Activated CD8-positive, alpha-beta memory T cell treated with anti-CD3 and anti-CD28 coated beads, Interleukin-2, amount 10 ng/mL, durations not matched to agents 7 days and 5 days (primary cell): ENCODE measurements at regions not wholly inside any gene's neighbourhood (a gene's known extent, or its start where the extent isn't known, plus 50 kb on each side); places are given as distances from the start of the nearest gene placed in this dataset.

Experiments
- ATAC-seq: fragments of 150-1000 bp; cut with Tn5 transposase; one replicate; pipeline ENCODE4 v1.10.0; 2021; ENCODE audit warnings: moderate library complexity
- CTCF ChIA-PET: fragments of 350-600 bp; sonication (Branson Sonifier 250); formaldehyde crosslinking; loops from one replicate; lab custom pipeline; 2021; ENCODE audit warnings: antibody characterized with exemption; lab: Charles Lee
- DNase-seq: peaks from one replicate; pipeline ENCODE4 v3.0.0-alpha.2; 2020
- H3K27ac Mint-ChIP-seq: one replicate; pipeline ENCODE4 v1.8.0; 2021; ENCODE audit warnings: mild to moderate bottlenecking, mixed read lengths
- H3K27me3 Mint-ChIP-seq: one replicate; pipeline ENCODE4 v1.8.0; 2021; ENCODE audit warnings: mixed read lengths
- H3K36me3 Mint-ChIP-seq: one replicate; pipeline ENCODE4 v1.8.0; 2021; ENCODE audit warnings: mild to moderate bottlenecking, mixed read lengths
- H3K4me1 Mint-ChIP-seq: one replicate; pipeline ENCODE4 v1.8.0; 2021; ENCODE audit warnings: mixed read lengths
- H3K4me3 Mint-ChIP-seq: one replicate; pipeline ENCODE4 v1.8.0; 2021; ENCODE audit warnings: mild to moderate bottlenecking, moderate library complexity, mixed read lengths
- H3K9me3 Mint-ChIP-seq: one replicate; pipeline ENCODE4 v1.8.0; 2022; ENCODE audit warnings: low read depth, mixed read lengths

DNA sequence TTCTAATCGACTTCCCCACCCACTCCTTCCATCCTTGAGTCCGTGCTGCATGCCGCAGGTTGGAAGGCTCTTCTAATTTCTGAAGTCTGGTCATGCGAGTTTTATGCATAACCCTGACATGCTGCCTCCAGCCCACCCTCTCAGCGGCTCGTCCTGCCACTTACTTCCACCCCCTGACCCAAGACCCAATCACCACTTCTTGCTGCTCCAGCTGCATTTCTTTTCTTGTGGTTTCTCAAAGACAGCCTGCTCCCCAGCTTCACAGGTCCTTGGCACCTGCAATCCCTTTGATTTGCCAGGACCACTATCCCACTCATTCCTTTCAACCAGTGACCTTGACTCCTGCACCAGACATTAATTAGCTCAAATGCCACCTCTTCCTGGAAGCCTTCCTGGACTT is 486.7 kb downstream of the VRK1 start:
- Mint-ChIP-seq H3K4me1 (no peaks in the 10 kb centered on the region), H3K36me3 (peaks cover 3% of the 10 kb centered on the region), H3K9me3 (no peaks in the 10 kb centered on the region), H3K4me3 (no peak overlapping the region), H3K27me3 (peaks cover 31% of the 10 kb centered on the region), H3K27ac (no peak overlapping the region)
- DNase-seq (no peak), ATAC-seq (no peak)
- CTCF ChIA-PET, result no interaction called here

DNA sequence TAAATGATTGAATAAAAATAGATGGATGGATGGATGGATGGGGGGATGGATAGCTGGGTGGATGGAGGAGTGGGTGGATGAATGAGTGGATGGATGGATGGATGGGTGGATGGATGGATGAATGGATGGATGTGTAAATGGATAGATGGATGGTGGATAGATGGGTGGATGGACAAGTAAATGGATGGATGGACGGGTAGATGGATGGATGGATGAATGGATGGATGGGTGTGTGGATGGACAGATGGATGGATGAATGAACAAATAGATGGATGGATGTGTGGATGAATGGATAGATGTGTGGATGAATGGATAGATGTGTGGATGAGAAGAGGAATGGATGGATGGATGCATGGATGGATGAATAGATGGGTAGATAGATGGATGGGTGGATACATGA is 490.8 kb downstream of the VRK1 start:
- Mint-ChIP-seq H3K4me1 (peaks cover 18% of the 10 kb centered on the region), H3K4me3 (no peak overlapping the region), H3K9me3 (no peaks in the 10 kb centered on the region), H3K27me3 (peaks cover 61% of the 10 kb centered on the region), H3K36me3 (peaks cover 3% of the 10 kb centered on the region), H3K27ac (no peak overlapping the region)
- ATAC-seq (no peak), DNase-seq (no peak)
- CTCF ChIA-PET, result no interaction called here

DNA sequence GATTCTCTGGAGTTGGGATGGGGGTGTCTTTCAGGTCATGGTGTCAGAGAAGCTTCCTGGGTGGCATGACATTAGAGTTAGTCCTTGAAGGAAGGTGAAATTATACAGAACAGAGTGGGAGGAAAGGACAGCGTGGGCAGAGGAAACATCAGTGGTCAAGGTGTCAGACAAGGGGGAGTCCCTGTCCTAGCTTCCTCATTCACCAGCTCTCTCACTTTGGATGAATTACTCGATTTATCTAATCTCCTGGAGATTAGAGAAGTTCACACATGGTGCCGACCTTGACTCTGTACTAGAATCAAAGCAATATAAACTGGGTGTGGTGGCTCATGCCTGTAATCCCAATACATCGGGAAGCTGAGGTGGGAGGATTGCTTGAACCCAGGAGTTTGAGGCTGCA is 492.9 kb downstream of the VRK1 start:
- CTCF ChIA-PET, result interaction anchor here (0.5 to 0.8 kb wide), 2 partner anchors 13 to 177 kb away, joined by 3 read pairs; no protein-coding TSS in a partner anchor

DNA sequence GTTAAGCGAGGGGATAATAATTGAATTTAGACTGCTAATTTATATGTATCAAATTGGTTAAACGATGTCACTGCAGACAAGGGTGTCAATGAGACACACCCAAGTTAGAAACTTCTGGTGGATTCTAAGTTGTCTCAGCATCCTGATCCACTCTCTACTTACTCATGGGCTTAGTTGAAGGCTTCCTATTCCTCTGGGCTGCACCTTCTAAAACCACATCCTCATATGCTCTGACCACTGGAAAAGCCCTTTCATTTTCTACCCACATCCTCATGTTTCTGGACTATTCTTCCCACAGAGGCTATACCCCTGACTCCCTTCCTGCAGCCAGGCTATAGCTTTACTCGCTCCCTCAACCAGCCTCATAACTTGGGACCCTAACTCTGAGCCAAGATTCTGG is 493.8 kb downstream of the VRK1 start:
- H3K36me3 Mint-ChIP-seq, result peaks cover 3% of the 10 kb centered on the region
- peaks cover 81% of the 10 kb centered on the region for H3K27me3 Mint-ChIP-seq
- peaks cover 18% of the 10 kb centered on the region for H3K4me1 Mint-ChIP-seq
- no peak overlapping the region for H3K27ac Mint-ChIP-seq
- peak; percentile 53 for ATAC-seq
- CTCF ChIA-PET, result no interaction called here
- no peak overlapping the region for H3K4me3 Mint-ChIP-seq
- no peaks in the 10 kb centered on the region for H3K9me3 Mint-ChIP-seq
- peak; percentile 42 for DNase-seq

More for the DNA sequence above, 492.9 kb downstream of the VRK1 start:
- no peak overlapping the region for H3K4me3 Mint-ChIP-seq
- no peak for ATAC-seq
- peaks cover 18% of the 10 kb centered on the region for H3K4me1 Mint-ChIP-seq
- peaks cover 78% of the 10 kb centered on the region for H3K27me3 Mint-ChIP-seq
- H3K36me3 Mint-ChIP-seq, result peaks cover 3% of the 10 kb centered on the region
- no peaks in the 10 kb centered on the region for H3K9me3 Mint-ChIP-seq
- no peak for DNase-seq
- no peak overlapping the region for H3K27ac Mint-ChIP-seq

DNA sequence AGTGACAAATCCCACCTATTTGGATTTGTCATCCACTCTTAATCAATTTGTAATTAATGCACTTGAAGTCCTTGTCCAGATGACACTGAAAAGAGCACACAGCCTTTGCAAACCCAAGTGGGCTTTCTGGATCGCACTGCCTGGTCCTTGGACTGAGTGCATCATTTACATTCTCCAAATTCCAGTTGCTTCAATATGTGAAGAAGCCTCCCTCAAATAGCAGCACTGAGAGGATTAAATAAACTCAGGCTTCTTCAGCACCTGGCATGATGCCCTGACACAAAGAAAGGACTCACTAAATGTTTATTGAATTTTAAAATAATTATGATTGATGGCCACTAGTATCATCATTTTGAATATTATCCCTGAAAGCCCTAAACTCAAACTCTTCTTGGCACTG is 496.5 kb downstream of the VRK1 start:
- H3K4me3 Mint-ChIP-seq, result no peak overlapping the region
- no peaks in the 10 kb centered on the region for H3K36me3 Mint-ChIP-seq
- ATAC-seq, result no peak
- CTCF ChIA-PET, result interaction anchor here (0.8 kb wide), 1 partner anchor 9 kb away, joined by 3 read pairs; no protein-coding TSS in a partner anchor
- H3K9me3 Mint-ChIP-seq, result no peaks in the 10 kb centered on the region
- peaks cover 75% of the 10 kb centered on the region for H3K27me3 Mint-ChIP-seq
- H3K27ac Mint-ChIP-seq, result no peak overlapping the region
- DNase-seq, result no peak
- peaks cover 20% of the 10 kb centered on the region for H3K4me1 Mint-ChIP-seq

DNA sequence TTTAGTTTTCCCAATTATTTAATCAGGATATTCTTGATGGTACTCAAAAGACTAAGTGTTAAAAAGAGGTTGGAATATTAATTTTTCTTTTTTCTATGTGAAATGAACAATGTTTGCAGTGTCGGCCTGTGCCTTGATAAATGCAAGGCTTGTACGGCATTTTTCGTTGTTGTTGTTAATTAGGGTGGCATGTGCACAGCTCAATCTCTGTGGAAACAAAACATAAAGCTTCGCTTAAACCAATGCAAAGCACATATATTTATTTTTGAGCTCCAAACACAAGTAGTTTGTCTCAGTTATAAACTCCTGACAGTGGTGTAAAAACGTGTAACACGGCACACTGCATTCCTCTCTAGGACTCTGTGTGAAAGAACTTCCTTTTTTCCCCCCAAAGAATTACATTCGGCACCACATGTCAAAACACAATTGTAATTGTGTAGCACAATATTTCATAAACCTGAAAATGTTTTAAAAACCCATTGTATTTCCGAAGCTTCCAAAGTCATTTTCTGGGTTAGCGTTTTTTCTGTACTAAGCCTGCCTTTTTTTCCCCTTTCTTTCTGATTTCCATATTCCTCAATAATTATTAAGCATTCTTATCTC is 498.0 kb downstream of the VRK1 start:
- Mint-ChIP-seq H3K4me1 (peaks cover 19% of the 10 kb centered on the region), H3K27ac (no peak overlapping the region), H3K4me3 (no peak overlapping the region), H3K9me3 (no peaks in the 10 kb centered on the region), H3K27me3 (peaks cover 66% of the 10 kb centered on the region), H3K36me3 (no peaks in the 10 kb centered on the region)
- DNase-seq (no peak), ATAC-seq (no peak)
- CTCF ChIA-PET, result no interaction called here

DNA sequence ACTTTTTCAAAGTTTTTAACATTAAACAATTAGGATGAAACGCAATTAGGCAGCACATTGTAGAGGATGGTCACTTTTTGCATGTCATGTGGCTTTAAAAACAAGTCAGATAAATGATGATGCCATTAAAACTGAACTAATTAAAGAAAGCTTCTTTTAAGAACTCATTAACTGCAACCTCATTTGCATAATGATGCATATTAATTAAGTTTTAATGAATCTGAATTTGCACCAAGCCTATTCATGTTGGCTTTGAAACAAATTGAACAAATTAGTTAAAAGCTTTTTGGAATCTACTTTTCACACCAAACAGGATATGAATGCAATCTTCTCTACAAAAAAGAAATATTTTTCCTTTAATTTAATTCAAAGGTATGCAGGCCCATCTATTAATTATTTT is 499.0 kb downstream of the VRK1 start:
- DNase-seq (no peak), ATAC-seq (no peak)
- Mint-ChIP-seq H3K9me3 (no peaks in the 10 kb centered on the region), H3K4me1 (peaks cover 9% of the 10 kb centered on the region), H3K4me3 (no peak overlapping the region), H3K27me3 (peaks cover 65% of the 10 kb centered on the region), H3K27ac (no peak overlapping the region), H3K36me3 (no peaks in the 10 kb centered on the region)
- CTCF ChIA-PET, result no interaction called here

DNA sequence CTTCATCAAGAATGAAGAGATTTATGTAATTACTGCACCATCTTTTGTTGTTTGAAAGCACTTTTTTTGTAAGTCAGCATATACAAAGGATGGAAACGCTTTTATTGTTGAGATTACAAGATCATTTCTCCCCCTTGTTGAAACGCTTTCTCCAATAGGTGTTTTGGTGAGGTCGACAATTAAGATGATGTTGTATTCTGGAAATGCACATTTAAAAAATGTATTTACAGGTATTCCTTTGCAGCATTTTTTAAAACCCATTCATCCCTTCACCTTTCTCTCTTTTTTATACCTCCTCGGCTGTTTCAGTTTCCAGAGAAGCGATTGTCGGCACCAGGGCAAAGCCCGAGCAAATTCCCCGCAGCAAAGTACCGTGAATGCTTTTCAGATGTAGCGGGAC is 499.9 kb downstream of the VRK1 start:
- ATAC-seq (no peak), DNase-seq (no peak)
- Mint-ChIP-seq H3K9me3 (no peaks in the 10 kb centered on the region), H3K27me3 (peaks cover 58% of the 10 kb centered on the region), H3K36me3 (no peaks in the 10 kb centered on the region), H3K4me1 (peaks cover 8% of the 10 kb centered on the region), H3K27ac (no peak overlapping the region), H3K4me3 (no peak overlapping the region)
- CTCF ChIA-PET, result interaction anchor here (0.7 kb wide), 1 partner anchor 1444 kb away, joined by 3 read pairs; no protein-coding TSS in a partner anchor

DNA sequence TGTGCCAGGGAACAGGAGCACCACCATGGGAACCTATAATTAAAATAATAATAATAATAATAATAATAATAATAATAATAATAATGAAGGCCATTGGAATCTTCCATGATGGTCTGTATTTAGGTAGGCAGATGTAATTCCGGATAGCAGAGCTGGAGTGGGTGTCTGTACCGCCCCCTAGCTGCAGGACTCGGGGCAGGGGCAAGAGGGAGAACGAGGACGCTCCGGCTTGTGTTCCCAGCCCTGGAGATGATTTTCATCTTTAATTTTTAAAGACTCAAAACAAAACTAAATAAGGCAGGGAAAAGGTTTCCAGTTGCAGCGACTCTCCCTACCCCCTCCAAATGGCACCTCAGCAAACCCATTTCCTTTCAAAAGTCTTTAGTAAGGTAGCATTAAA is 501.1 kb downstream of the VRK1 start:
- DNase-seq (no peak), ATAC-seq (no peak)
- Mint-ChIP-seq H3K27ac (no peak overlapping the region), H3K4me3 (no peak overlapping the region), H3K9me3 (no peaks in the 10 kb centered on the region), H3K36me3 (no peaks in the 10 kb centered on the region), H3K27me3 (peaks cover 46% of the 10 kb centered on the region), H3K4me1 (peaks cover 8% of the 10 kb centered on the region)
- CTCF ChIA-PET, result no interaction called here

DNA sequence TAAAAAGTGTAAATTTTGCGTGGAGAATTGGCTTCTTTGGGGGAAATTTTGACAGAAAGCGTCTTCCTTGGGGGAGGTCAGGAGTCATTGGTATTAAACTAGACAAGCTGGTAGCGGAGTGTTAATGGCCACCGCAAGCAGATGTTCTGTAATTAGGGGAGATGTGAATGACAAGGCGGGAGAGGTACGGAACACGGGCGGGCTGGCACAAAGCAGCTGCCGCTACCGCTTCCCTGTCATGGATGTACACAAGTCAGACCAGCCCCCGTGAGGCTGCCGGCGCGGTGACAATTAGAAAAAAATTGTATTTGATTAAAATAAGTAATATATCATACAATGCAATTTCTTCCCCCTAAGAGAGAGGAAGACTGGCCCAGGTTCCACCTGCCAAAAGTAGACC is 501.6 kb downstream of the VRK1 start:
- H3K4me3 Mint-ChIP-seq, result no peak overlapping the region
- peaks cover 42% of the 10 kb centered on the region for H3K27me3 Mint-ChIP-seq
- ATAC-seq (no peak), DNase-seq (no peak)
- peaks cover 8% of the 10 kb centered on the region for H3K4me1 Mint-ChIP-seq
- CTCF ChIA-PET, result no interaction called here
- H3K27ac Mint-ChIP-seq, result no peak overlapping the region
- H3K36me3 Mint-ChIP-seq, result no peaks in the 10 kb centered on the region
- H3K9me3 Mint-ChIP-seq, result no peaks in the 10 kb centered on the region

DNA sequence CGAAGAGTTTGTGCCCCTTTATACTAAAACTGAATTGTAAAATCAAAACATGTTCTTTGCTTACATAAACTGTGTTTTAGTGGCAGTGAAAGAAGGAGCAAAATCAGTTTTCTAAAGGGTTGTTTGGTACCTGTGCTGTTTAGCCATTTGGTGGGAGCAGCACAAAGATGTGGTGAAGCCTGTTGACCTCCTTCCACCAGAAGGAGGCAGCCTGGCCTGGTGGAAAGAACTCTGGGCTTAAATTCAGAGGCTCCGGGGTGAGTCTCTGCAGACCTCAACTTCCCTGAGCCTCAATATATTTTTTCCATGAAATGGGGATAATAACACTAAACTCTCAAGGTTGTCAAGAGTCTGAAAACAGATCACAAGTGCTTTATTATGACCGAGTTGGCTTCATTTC is 502.5 kb downstream of the VRK1 start:
- peaks cover 8% of the 10 kb centered on the region for H3K4me1 Mint-ChIP-seq
- DNase-seq, result peak; percentile 51
- ATAC-seq, result no peak
- no peak overlapping the region for H3K27ac Mint-ChIP-seq
- no peaks in the 10 kb centered on the region for H3K36me3 Mint-ChIP-seq
- CTCF ChIA-PET, result interaction anchor here (1.6 kb wide), 1 partner anchor 13 kb away, joined by 3 read pairs; no protein-coding TSS in a partner anchor
- H3K4me3 Mint-ChIP-seq, result no peak overlapping the region
- no peaks in the 10 kb centered on the region for H3K9me3 Mint-ChIP-seq
- peaks cover 32% of the 10 kb centered on the region for H3K27me3 Mint-ChIP-seq

DNA sequence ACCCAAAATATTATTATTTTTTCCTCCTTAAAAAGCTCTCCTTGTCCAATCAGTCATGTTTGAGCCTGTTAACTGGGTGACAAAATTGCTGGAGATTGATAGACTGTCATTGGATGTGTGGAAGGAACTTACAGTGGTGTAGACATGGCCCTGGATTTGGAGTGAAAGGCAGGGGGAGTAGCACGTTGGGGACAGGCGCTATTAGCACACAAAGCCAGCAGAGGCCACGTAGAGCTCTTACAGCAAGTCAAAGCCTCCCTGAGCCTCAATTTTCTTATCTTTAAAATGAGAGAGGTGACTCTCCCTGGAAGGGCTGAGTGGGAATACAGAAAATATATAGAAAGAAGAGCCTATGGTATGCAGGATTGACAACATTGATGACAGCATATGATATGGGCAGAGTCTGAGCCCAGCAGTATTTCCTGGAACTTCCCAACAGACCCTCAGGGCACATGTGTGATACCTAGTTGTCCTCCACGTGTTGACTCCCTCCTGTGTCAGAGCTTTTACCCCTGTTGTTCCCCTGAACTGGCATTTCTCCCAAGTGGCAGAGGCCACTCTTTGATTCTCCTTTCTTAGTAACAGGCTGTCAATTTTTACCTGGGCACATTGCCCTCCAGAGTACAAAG is 504.9 kb downstream of the VRK1 start:
- no peak for ATAC-seq
- Mint-ChIP-seq H3K9me3 (no peaks in the 10 kb centered on the region), H3K4me3 (no peak overlapping the region), H3K36me3 (no peaks in the 10 kb centered on the region), H3K4me1 (peaks cover 20% of the 10 kb centered on the region), H3K27me3 (peaks cover 16% of the 10 kb centered on the region), H3K27ac (no peak overlapping the region)
- no peak for DNase-seq
- CTCF ChIA-PET, result interaction anchor here (0.8 kb wide), 1 partner anchor 8 kb away, joined by 3 read pairs; no protein-coding TSS in a partner anchor

DNA sequence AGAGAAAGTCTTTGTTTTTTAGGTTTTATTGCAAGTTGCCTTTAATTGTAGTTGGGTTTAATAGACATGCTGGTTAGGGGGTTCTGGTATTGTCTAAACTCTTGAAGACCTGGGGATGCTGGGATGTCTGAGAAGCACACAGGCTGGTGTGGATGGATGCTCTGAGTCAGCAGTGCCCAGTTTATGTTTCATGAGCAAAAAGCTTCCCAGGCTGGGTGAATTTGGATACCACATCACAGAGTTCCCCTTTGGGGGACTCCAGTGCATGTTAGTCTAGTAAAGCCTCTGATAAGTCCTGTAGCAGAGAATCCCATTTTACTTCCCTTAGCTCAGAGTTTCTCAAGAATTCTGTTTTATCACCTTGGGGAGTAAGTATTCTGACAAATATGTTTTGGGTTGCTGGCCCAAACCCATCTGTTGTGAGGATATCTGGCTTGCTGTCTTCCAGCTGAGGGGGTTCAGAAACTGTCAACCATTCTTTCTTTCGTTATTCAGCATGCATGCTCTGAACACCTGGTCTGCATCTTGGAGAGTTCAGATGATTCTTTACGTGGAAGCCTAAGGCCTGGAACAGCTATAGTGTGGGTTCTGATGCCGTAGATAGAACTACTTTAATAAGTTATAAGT is 509.1 kb downstream of the VRK1 start:
- Mint-ChIP-seq H3K4me1 (peaks cover 35% of the 10 kb centered on the region), H3K36me3 (no peaks in the 10 kb centered on the region), H3K27me3 (no peaks in the 10 kb centered on the region), H3K27ac (peak overlapping the region; percentile 30), H3K9me3 (no peaks in the 10 kb centered on the region), H3K4me3 (no peak overlapping the region)
- DNase-seq, result no peak
- CTCF ChIA-PET, result interaction anchor here (1.0 kb wide), 1 partner anchor 129 kb away, joined by 4 read pairs; no protein-coding TSS in a partner anchor
- ATAC-seq, result peak; percentile 33
